GM23248 (cell line): ENCODE measurements at regions not wholly inside any gene's neighbourhood (a gene's known extent, or its start where the extent isn't known, plus 50 kb on each side); places are given as distances from the start of the nearest gene placed in this dataset.

Experiments used
- EZH2 ChIP-seq: fragments of 200-600 bp; sonication (generic); IDR thresholded peaks from 2 replicates; pipeline ENCODE4 v1.6.1; 2018; ENCODE audit warnings: antibody characterized with exemption, mild to moderate bottlenecking; ENCODE audit not compliant: insufficient read depth, poor library complexity, severe bottlenecking
- EZH2phosphoT487 ChIP-seq: fragments of 200-600 bp; sonication (generic); IDR thresholded peaks from 2 replicates; pipeline ENCODE4 v1.6.1; 2018; ENCODE audit warnings: antibody characterized with exemption, moderate library complexity, mild to moderate bottlenecking, low read depth; ENCODE audit not compliant: insufficient read depth

DNA sequence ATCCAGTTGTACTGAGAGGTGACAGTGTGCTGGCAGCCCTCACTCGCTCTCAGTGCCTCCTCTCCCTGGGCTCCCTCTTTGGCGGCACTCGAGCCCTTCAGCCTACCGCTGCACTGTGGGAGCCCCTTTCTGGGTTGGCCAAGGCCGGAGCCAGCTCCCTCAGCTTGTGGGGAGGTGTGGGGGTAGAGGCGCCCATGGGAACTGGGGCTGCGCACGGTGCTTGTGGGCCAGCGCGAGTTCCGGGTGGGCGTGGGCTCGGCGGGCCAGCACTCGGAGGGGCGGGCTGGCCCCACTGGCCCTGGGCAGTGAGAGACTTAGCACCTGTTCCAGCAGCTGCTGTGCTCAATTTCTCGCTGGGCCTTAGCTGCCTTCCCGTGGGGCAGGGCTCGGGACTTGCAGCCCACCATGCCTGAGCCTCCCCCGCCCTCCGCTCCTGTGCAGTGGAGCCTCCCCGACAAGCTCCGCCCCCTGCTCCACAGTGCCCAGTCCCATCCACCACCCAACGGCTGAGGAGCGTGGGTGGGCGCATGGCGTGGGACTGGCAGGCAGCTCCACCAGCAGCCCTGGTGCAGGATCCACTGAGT, 342.2 kb upstream of the ZNF608 start:
- no peak for TF ChIP-seq EZH2
- no peak for TF ChIP-seq EZH2phosphoT487
